HCT116 (cell line): ENCODE measurements at regions not wholly inside any gene's neighbourhood (a gene's known extent, or its start where the extent isn't known, plus 50 kb on each side); places are given as distances from the start of the nearest gene placed in this dataset.

Experiments
- CTCF ChIP-seq, 3 experiments: fragments of 200-600 bp in 1 of 3; sonication (generic) in 1 of 3; IDR thresholded peaks in 2 of 3; conservative IDR thresholded peaks in 1 of 3; 2 replicates each; pipeline ENCODE4 v1.5.1; 2012 to 2017; ENCODE audit warnings: low read depth in 2 of 3, low read length in 2 of 3, antibody characterized with exemption in 1 of 3, borderline replicate concordance in 1 of 3, control low read depth in 1 of 3, mild to moderate bottlenecking in 1 of 3, mixed read lengths in 1 of 3, mixed run types in 1 of 3, moderate library complexity in 1 of 3; ENCODE audit not compliant: insufficient read depth in 1 of 3
- MAX ChIP-seq: IDR thresholded peaks from 2 replicates; pipeline ENCODE4 v1.6.1; 2012
- POLR2A ChIP-seq: IDR thresholded peaks from 2 replicates; pipeline ENCODE4 v1.7.0; 2011; ENCODE audit warnings: borderline replicate concordance; ENCODE audit not compliant: insufficient read depth, insufficient read length; ENCODE audit errors: extremely low read depth
- RAD21 ChIP-seq: IDR thresholded peaks from 2 replicates; pipeline ENCODE4 v1.6.1; 2012; ENCODE audit warnings: low read depth, mild to moderate bottlenecking
- YY1 ChIP-seq: IDR thresholded peaks from 2 replicates; pipeline ENCODE4 v1.6.1; 2011; ENCODE audit warnings: low read length, low read depth, moderate library complexity, mild to moderate bottlenecking; ENCODE audit not compliant: insufficient replicate concordance; ENCODE audit errors: extremely low read depth

GRCh38 chr11:92781151-92781550 lies 188.3 kb upstream of the MTNR1B start:
- TF ChIP-seq YY1 (no peak), CTCF (IDR thresholded peaks at IDR 0.05 in 2 of 3, conservative IDR thresholded peaks at IDR 0.05 in 1 of 3; ENCODE audit: borderline replicate concordance in 1 of 3, insufficient read depth in 1 of 3, low read depth in 2 of 3, low read length in 2 of 3) (no peak), POLR2A (no peak), MAX (no peak), RAD21 (no peak)
